WTC11 (cell line): ENCODE measurements at regions not wholly inside any gene's neighbourhood (a gene's known extent, or its start where the extent isn't known, plus 50 kb on each side); places are given as distances from the start of the nearest gene placed in this dataset.

ENCODE experiments used
- ATAC-seq: fragments of 200-7000 bp; cut with Tn5 transposase; 2 replicates; pipeline ENCODE4 v1.10.0; 2021; ENCODE audit warnings: mild to moderate bottlenecking, moderate library complexity
- CTCF ChIA-PET: fragments of 300-600 bp; sonication (Branson Sonifier 250); formaldehyde crosslinking; loops from one replicate; lab custom pipeline; 2021; ENCODE audit warnings: antibody characterized with exemption; lab: Charles Lee
- POLR2A ChIA-PET: fragments of 350-600 bp; sonication (Branson Sonifier 250); formaldehyde crosslinking; loops from one replicate; lab custom pipeline; 2021; ENCODE audit warnings: antibody characterized with exemption; lab: Charles Lee
- DNase-seq: peaks from one replicate; pipeline ENCODE4 v3.0.0; 2021; ENCODE audit warnings: low spot score
- H3K27ac Mint-ChIP-seq: 2 replicates; pipeline ENCODE4 v1.8.0; 2021; ENCODE audit warnings: mixed read lengths
- H3K27me3 Mint-ChIP-seq: 2 replicates; pipeline ENCODE4 v1.8.0; 2021; ENCODE audit warnings: low read depth, mild to moderate bottlenecking, moderate library complexity, mixed read lengths
- H3K36me3 Mint-ChIP-seq: 2 replicates; pipeline ENCODE4 v1.8.0; 2021; ENCODE audit warnings: mixed read lengths
- H3K4me1 Mint-ChIP-seq: 2 replicates; pipeline ENCODE4 v1.8.0; 2022; ENCODE audit warnings: mixed read lengths
- H3K4me3 Mint-ChIP-seq: 2 replicates; pipeline ENCODE4 v1.8.0; 2021; ENCODE audit warnings: mild to moderate bottlenecking, moderate library complexity, mixed read lengths
- H3K9me3 Mint-ChIP-seq: 2 replicates; pipeline ENCODE4 v1.8.0; 2021; ENCODE audit warnings: mixed read lengths
- AFF4 ChIP-seq: sonication (generic); formaldehyde crosslinking; IDR thresholded peaks from 2 replicates; pipeline ENCODE4 v1.8.1; 2023; ENCODE audit warnings: mild to moderate bottlenecking, missing genetic modification reagents, borderline replicate concordance
- AR ChIP-seq: fragments of 250-450 bp; sonication (Bioruptor Pico); IDR thresholded peaks from 2 replicates; pipeline ENCODE4 v1.9.0; 2021; ENCODE audit warnings: mild to moderate bottlenecking
- ATF6 ChIP-seq: sonication (generic); formaldehyde crosslinking; IDR thresholded peaks from 2 replicates; pipeline ENCODE4 v1.8.1; 2023; ENCODE audit warnings: mild to moderate bottlenecking, missing genetic modification reagents
- CDX4 ChIP-seq: fragments of 250-450 bp; sonication (Bioruptor Pico); IDR thresholded peaks from 2 replicates; pipeline ENCODE4 v1.9.0; 2021; ENCODE audit warnings: moderate library complexity, mild to moderate bottlenecking, inconsistent platforms, borderline replicate concordance
- FOXJ3 ChIP-seq: sonication (generic); formaldehyde crosslinking; IDR thresholded peaks from 2 replicates; pipeline ENCODE4 v1.9.0; 2021; ENCODE audit warnings: missing genetic modification reagents, mild to moderate bottlenecking, borderline replicate concordance
- GTF2I ChIP-seq: fragments of 250-450 bp; sonication (Bioruptor Pico); conservative IDR thresholded peaks from 2 replicates; pipeline ENCODE4 v1.4.0; 2021; ENCODE audit warnings: mild to moderate bottlenecking
- IRF1 ChIP-seq: sonication (generic); formaldehyde crosslinking; IDR thresholded peaks from 2 replicates; pipeline ENCODE4 v1.8.0; 2023; ENCODE audit warnings: missing genetic modification reagents
- KAT7 ChIP-seq: sonication (generic); formaldehyde crosslinking; IDR thresholded peaks from 2 replicates; pipeline ENCODE4 v1.8.1; 2023; ENCODE audit warnings: missing genetic modification reagents, mild to moderate bottlenecking, borderline replicate concordance
- MXD4 ChIP-seq: fragments of 250-450 bp; sonication (Bioruptor Pico); IDR thresholded peaks from 2 replicates; pipeline ENCODE4 v1.8.0; 2021; ENCODE audit warnings: mild to moderate bottlenecking, moderate library complexity, borderline replicate concordance
- NFATC4 ChIP-seq: fragments of 250-450 bp; sonication (Bioruptor Pico); IDR thresholded peaks from 2 replicates; pipeline ENCODE4 v1.9.0; 2021; ENCODE audit warnings: mild to moderate bottlenecking
- NFE2L1 ChIP-seq: sonication (generic); formaldehyde crosslinking; IDR thresholded peaks from 2 replicates; pipeline ENCODE4 v1.8.1; 2023; ENCODE audit warnings: missing genetic modification reagents
- PRRX2 ChIP-seq: fragments of 250-450 bp; sonication (Bioruptor Pico); IDR thresholded peaks from 2 replicates; pipeline ENCODE4 v1.8.0; 2021; ENCODE audit warnings: mild to moderate bottlenecking
- ZNF121 ChIP-seq: sonication (generic); formaldehyde crosslinking; IDR thresholded peaks from 2 replicates; pipeline ENCODE4 v1.8.0; 2023; ENCODE audit warnings: missing genetic modification reagents
- ZNF138 ChIP-seq: sonication (generic); formaldehyde crosslinking; conservative IDR thresholded peaks from 2 replicates; pipeline ENCODE4 v1.8.1; 2022; ENCODE audit warnings: mild to moderate bottlenecking, moderate library complexity, missing genetic modification reagents
- ZNF263 ChIP-seq: sonication (generic); formaldehyde crosslinking; IDR thresholded peaks from 2 replicates; pipeline ENCODE4 v1.8.1; 2022; ENCODE audit warnings: low read depth, mild to moderate bottlenecking, moderate library complexity, missing genetic modification reagents
- ZNF396 ChIP-seq: fragments of 250-450 bp; sonication (Bioruptor Pico); IDR thresholded peaks from 2 replicates; pipeline ENCODE4 v1.8.0; 2021; ENCODE audit warnings: mild to moderate bottlenecking, moderate library complexity, borderline replicate concordance

GRCh38 chr7:41574377-41574776, 128.5 kb downstream of the INHBA start (continued):
- TF ChIP-seq ATF6 (CRISPR knock-in tag) = no peak
- TF ChIP-seq ZNF138 (CRISPR knock-in tag) = no peak
- no peak for TF ChIP-seq PRRX2 (CRISPR knock-in tag)
- TF ChIP-seq ZNF121 (CRISPR knock-in tag) = no peak

GRCh38 chr7:41573862-41574261, 129.0 kb downstream of the INHBA start:
- no peak for DNase-seq
- H3K27me3 Mint-ChIP-seq = no peaks in the 10 kb centered on the region
- H3K4me3 Mint-ChIP-seq = no peak overlapping the region
- H3K36me3 Mint-ChIP-seq = no peaks in the 10 kb centered on the region
- H3K27ac Mint-ChIP-seq = no peak overlapping the region
- no peak for ATAC-seq
- H3K9me3 Mint-ChIP-seq = peaks cover 7% of the 10 kb centered on the region; the same call in 1 of the 2 replicates
- ChIA-PET POLR2A (no interaction called here), CTCF (interaction anchor here (0.5 kb wide), 1 partner anchor 135 kb away, joined by 3 read pairs; no protein-coding TSS in a partner anchor)
- TF ChIP-seq ZNF396 (no peak), MXD4 (no peak), KAT7 (CRISPR knock-in tag) (no peak)
- peaks cover 18% of the 10 kb centered on the region for H3K4me1 Mint-ChIP-seq

GRCh38 chr7:41573443-41573842, 129.4 kb downstream of the INHBA start:
- POLR2A ChIA-PET = no interaction called here
- no peak for ATAC-seq
- H3K27ac Mint-ChIP-seq = no peak overlapping the region

More at GRCh38 chr7:41573443-41573842, 129.4 kb downstream of the INHBA start:
- DNase-seq = no peak
- peaks cover 7% of the 10 kb centered on the region; the same call in 1 of the 2 replicates for H3K9me3 Mint-ChIP-seq
- CTCF ChIA-PET = interaction anchor here (0.5 kb wide), 1 partner anchor 134 kb away, joined by 3 read pairs; no protein-coding TSS in a partner anchor
- no peak for TF ChIP-seq PRRX2 (CRISPR knock-in tag)
- no peak for TF ChIP-seq AR (CRISPR knock-in tag)
- TF ChIP-seq ZNF263 = no peak
- no peak for TF ChIP-seq CDX4 (CRISPR knock-in tag)
- no peak for TF ChIP-seq GTF2I (CRISPR knock-in tag)
- no peak for TF ChIP-seq FOXJ3 (CRISPR knock-in tag)
- no peak for TF ChIP-seq KAT7 (CRISPR knock-in tag)
- no peak for TF ChIP-seq NFE2L1
- TF ChIP-seq IRF1 (CRISPR knock-in tag) = no peak
- TF ChIP-seq NFATC4 (CRISPR knock-in tag) = no peak
- no peak for TF ChIP-seq AFF4 (CRISPR knock-in tag)
- TF ChIP-seq, all 79 proteins: peak for 0
- no peak overlapping the region for H3K4me3 Mint-ChIP-seq
- no peaks in the 10 kb centered on the region for H3K36me3 Mint-ChIP-seq
- H3K27me3 Mint-ChIP-seq = no peaks in the 10 kb centered on the region
- H3K4me1 Mint-ChIP-seq = peaks cover 18% of the 10 kb centered on the region
